ENCODE measurements at regions not wholly inside any gene's neighbourhood (a gene's known extent, or its start where the extent isn't known, plus 50 kb on each side); places are given as distances from the start of the nearest gene placed in this dataset.

GRCh38 chr15:95647531-95648277, 682.8 kb upstream of the NR2F2 start:
- intact Hi-C loops (cut with DNase I) = no loop called here

GRCh38 chr15:95653361-95653805, 677.1 kb upstream of the NR2F2 start:
- no peak overlapping the region for H3K4me3 ChIP-seq
- no peaks in the 10 kb centered on the region for H3K27me3 ChIP-seq
- intact Hi-C loops (cut with DNase I) = no loop called here
- no peak overlapping the region for H3K27ac ChIP-seq
- H3K9me3 ChIP-seq = no peaks in the 10 kb centered on the region
- H3K4me1 ChIP-seq = no peaks in the 10 kb centered on the region
- no peaks in the 10 kb centered on the region for H3K36me3 ChIP-seq
- no peak for TF ChIP-seq CTCF (IDR thresholded peaks at IDR 0.05)
- ATAC-seq (no peak), DNase-seq (no peak)

More at GRCh38 chr15:95647531-95648277, 682.8 kb upstream of the NR2F2 start:
- no peaks in the 10 kb centered on the region for H3K9me3 ChIP-seq
- no peak overlapping the region for H3K4me3 ChIP-seq
- ATAC-seq = no peak
- H3K27ac ChIP-seq = no peak overlapping the region
- no peaks in the 10 kb centered on the region for H3K4me1 ChIP-seq
- no peak for DNase-seq
- H3K27me3 ChIP-seq = no peaks in the 10 kb centered on the region
- TF ChIP-seq CTCF (IDR thresholded peaks at IDR 0.05) = no peak
- H3K36me3 ChIP-seq = no peaks in the 10 kb centered on the region

- Histone ChIP-seq H3K4me1 (no peaks in the 10 kb centered on the region), H3K4me3 (no peak overlapping the region), H3K27ac (no peak overlapping the region), H3K27me3 (no peaks in the 10 kb centered on the region), H3K36me3 (no peaks in the 10 kb centered on the region), H3K9me3 (no peaks in the 10 kb centered on the region)
- no peak for ATAC-seq
- intact Hi-C loops (cut with DNase I) = no loop called here
- no peak for DNase-seq
- no peak for TF ChIP-seq CTCF (IDR thresholded peaks at IDR 0.05)
These were observed 675.4 kb upstream of the NR2F2 start for GRCh38 chr15:95655089-95655607.

- no peaks in the 10 kb centered on the region for H3K4me1 ChIP-seq
- H3K36me3 ChIP-seq = no peaks in the 10 kb centered on the region
- H3K27me3 ChIP-seq = no peaks in the 10 kb centered on the region
- no peak overlapping the region for H3K27ac ChIP-seq
- intact Hi-C loops (cut with DNase I) = no loop called here
- no peak for TF ChIP-seq CTCF (IDR thresholded peaks at IDR 0.05)
- H3K4me3 ChIP-seq = no peak overlapping the region
- H3K9me3 ChIP-seq = no peaks in the 10 kb centered on the region
- DNase-seq (no peak), ATAC-seq (no peak)
These were observed 673.9 kb upstream of the NR2F2 start for GRCh38 chr15:95656595-95656994.

GRCh38 chr15:95658799-95659198, 671.7 kb upstream of the NR2F2 start:
- no peak overlapping the region for H3K27ac ChIP-seq
- TF ChIP-seq CTCF (IDR thresholded peaks at IDR 0.05) = no peak
- DNase-seq (no peak), ATAC-seq (no peak)
- no peaks in the 10 kb centered on the region for H3K36me3 ChIP-seq
- intact Hi-C loops (cut with DNase I) = no loop called here
- H3K4me1 ChIP-seq = no peaks in the 10 kb centered on the region
- no peaks in the 10 kb centered on the region for H3K27me3 ChIP-seq
- no peak overlapping the region for H3K4me3 ChIP-seq
- no peaks in the 10 kb centered on the region for H3K9me3 ChIP-seq
